ENCODE measurements at regions not wholly inside any gene's neighbourhood (a gene's known extent, or its start where the extent isn't known, plus 50 kb on each side); places are given as distances from the start of the nearest gene placed in this dataset.

DNA sequence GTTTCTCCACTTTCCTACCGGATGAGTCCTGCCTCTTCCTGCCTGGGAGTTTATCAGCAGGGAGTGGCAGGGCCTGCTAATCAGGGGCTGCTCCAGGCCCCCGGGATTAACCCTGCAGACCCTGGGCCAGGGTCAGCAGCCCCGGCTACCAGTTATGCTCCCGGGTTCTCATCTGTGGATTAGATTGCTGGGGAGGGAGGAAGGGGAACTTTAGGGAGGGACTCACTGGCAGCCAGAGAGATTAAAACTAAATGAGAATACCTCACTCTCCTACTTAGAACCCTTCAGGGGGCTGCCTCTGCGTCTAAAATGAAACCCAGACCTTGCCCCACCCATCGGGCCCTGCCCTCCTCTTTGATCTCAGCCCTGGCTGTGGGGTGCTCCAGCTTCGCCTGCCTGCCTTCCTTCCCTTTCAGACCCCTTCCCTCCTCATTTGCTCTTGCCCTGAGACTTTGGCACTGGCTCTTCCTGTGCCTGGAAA, 130.5 kb upstream of the HAND1 start:
- Histone ChIP-seq H3F3A (ENCODE audit: insufficient read depth, low read length, poor library complexity, severe bottlenecking) (no peaks in the 10 kb centered on the region), H3K27me3 (ENCODE audit: insufficient read depth, low read depth, low read length) (peaks cover 44% of the 10 kb centered on the region), H3K4me3 (ENCODE audit: low read length) (no peak overlapping the region), H3K4me2 (ENCODE audit: low read length) (no peak overlapping the region), H3K79me2 (replicated peaks; ENCODE audit: insufficient read depth, low read length) (no peaks in the 10 kb centered on the region), H4K20me1 (ENCODE audit: insufficient read depth) (no peaks in the 10 kb centered on the region), H3K9me2 (ENCODE audit: insufficient read depth, low read length) (no peaks in the 10 kb centered on the region), H3K9me3 (ENCODE audit: low read length) (no peaks in the 10 kb centered on the region), H3K27ac (ENCODE audit: low read length) (no peak overlapping the region), H2AFZ (ENCODE audit: low read depth, low read length) (no peak overlapping the region), H3K36me3 (ENCODE audit: insufficient read depth, low read length) (no peaks in the 10 kb centered on the region), H3K9ac (ENCODE audit: low read length) (no peak overlapping the region)
- TF ChIP-seq EP300 (conservative IDR thresholded peaks at IDR 0.05; ENCODE audit: poor library complexity, severe bottlenecking) (no peak), RAD21 (conservative IDR thresholded peaks at IDR 0.05) (no peak), SMC3 (conservative IDR thresholded peaks at IDR 0.05; ENCODE audit: poor library complexity) (no peak), POLR2AphosphoS5 (IDR thresholded peaks at IDR 0.05) (no peak), MXI1 (conservative IDR thresholded peaks at IDR 0.05; ENCODE audit: poor library complexity, severe bottlenecking) (no peak), TAF1 (IDR thresholded peaks at IDR 0.05; ENCODE audit: low read depth) (no peak), EZH2 (IDR thresholded peaks at IDR 0.05; ENCODE audit: borderline replicate concordance, insufficient read depth, low read length, poor library complexity, severe bottlenecking) (no peak)
- TF ChIP-seq, protein P1, sequence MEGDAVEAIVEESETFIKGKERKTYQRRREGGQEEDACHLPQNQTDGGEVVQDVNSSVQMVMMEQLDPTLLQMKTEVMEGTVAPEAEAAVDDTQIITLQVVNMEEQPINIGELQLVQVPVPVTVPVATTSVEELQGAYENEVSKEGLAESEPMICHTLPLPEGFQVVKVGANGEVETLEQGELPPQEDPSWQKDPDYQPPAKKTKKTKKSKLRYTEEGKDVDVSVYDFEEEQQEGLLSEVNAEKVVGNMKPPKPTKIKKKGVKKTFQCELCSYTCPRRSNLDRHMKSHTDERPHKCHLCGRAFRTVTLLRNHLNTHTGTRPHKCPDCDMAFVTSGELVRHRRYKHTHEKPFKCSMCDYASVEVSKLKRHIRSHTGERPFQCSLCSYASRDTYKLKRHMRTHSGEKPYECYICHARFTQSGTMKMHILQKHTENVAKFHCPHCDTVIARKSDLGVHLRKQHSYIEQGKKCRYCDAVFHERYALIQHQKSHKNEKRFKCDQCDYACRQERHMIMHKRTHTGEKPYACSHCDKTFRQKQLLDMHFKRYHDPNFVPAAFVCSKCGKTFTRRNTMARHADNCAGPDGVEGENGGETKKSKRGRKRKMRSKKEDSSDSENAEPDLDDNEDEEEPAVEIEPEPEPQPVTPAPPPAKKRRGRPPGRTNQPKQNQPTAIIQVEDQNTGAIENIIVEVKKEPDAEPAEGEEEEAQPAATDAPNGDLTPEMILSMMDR (IDR thresholded peaks at IDR 0.05; ENCODE audit: poor library complexity, severe bottlenecking): no peak
- TF ChIP-seq, protein P2, sequence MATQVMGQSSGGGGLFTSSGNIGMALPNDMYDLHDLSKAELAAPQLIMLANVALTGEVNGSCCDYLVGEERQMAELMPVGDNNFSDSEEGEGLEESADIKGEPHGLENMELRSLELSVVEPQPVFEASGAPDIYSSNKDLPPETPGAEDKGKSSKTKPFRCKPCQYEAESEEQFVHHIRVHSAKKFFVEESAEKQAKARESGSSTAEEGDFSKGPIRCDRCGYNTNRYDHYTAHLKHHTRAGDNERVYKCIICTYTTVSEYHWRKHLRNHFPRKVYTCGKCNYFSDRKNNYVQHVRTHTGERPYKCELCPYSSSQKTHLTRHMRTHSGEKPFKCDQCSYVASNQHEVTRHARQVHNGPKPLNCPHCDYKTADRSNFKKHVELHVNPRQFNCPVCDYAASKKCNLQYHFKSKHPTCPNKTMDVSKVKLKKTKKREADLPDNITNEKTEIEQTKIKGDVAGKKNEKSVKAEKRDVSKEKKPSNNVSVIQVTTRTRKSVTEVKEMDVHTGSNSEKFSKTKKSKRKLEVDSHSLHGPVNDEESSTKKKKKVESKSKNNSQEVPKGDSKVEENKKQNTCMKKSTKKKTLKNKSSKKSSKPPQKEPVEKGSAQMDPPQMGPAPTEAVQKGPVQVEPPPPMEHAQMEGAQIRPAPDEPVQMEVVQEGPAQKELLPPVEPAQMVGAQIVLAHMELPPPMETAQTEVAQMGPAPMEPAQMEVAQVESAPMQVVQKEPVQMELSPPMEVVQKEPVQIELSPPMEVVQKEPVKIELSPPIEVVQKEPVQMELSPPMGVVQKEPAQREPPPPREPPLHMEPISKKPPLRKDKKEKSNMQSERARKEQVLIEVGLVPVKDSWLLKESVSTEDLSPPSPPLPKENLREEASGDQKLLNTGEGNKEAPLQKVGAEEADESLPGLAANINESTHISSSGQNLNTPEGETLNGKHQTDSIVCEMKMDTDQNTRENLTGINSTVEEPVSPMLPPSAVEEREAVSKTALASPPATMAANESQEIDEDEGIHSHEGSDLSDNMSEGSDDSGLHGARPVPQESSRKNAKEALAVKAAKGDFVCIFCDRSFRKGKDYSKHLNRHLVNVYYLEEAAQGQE (IDR thresholded peaks at IDR 0.05; ENCODE audit: borderline replicate concordance): no peak

DNA sequence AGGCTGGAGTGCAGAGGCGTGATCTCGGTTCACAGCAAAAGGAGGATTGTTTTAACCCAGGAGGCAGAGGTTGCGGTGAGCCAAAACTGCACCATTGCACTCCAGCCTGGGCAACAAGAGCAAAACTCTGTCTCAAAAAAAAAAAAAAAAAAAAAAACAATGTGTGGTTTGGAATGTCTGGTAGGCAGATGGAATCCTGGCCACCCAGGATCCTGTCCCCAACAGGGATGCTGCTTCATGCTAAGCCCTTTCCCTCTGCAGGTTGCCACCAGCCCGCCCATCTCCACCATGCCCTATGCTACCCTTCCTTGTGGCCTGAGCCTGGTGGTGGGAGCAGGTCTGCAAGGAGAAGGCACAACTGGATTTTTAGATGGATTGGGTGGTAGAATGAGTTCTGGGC, 129.7 kb upstream of the HAND1 start:
- Histone ChIP-seq H3K9ac (ENCODE audit: low read length) (no peak overlapping the region), H3K4me3 (ENCODE audit: low read length) (no peak overlapping the region), H3K27me3 (ENCODE audit: insufficient read depth, low read depth, low read length) (peaks cover 41% of the 10 kb centered on the region), H2AFZ (ENCODE audit: low read depth, low read length) (no peak overlapping the region), H3K79me2 (replicated peaks; ENCODE audit: insufficient read depth, low read length) (no peaks in the 10 kb centered on the region), H3K36me3 (ENCODE audit: insufficient read depth, low read length) (no peaks in the 10 kb centered on the region), H3K4me2 (ENCODE audit: low read length) (no peak overlapping the region), H3K27ac (ENCODE audit: low read length) (no peak overlapping the region), H4K20me1 (ENCODE audit: insufficient read depth) (no peaks in the 10 kb centered on the region), H3K9me2 (ENCODE audit: insufficient read depth, low read length) (no peaks in the 10 kb centered on the region), H3F3A (ENCODE audit: insufficient read depth, low read length, poor library complexity, severe bottlenecking) (no peaks in the 10 kb centered on the region), H3K9me3 (ENCODE audit: low read length) (no peaks in the 10 kb centered on the region)
- TF ChIP-seq, protein P2 (IDR thresholded peaks at IDR 0.05; ENCODE audit: borderline replicate concordance): no peak
- TF ChIP-seq POLR2AphosphoS5 (IDR thresholded peaks at IDR 0.05) (no peak), TAF1 (IDR thresholded peaks at IDR 0.05; ENCODE audit: low read depth) (no peak), SMC3 (conservative IDR thresholded peaks at IDR 0.05; ENCODE audit: poor library complexity) (no peak), RAD21 (conservative IDR thresholded peaks at IDR 0.05) (no peak), EZH2 (IDR thresholded peaks at IDR 0.05; ENCODE audit: borderline replicate concordance, insufficient read depth, low read length, poor library complexity, severe bottlenecking) (no peak), MXI1 (conservative IDR thresholded peaks at IDR 0.05; ENCODE audit: poor library complexity, severe bottlenecking) (no peak)
- TF ChIP-seq, protein P1 (IDR thresholded peaks at IDR 0.05; ENCODE audit: poor library complexity, severe bottlenecking): no peak
